HTR-8/SVneo (cell line): ENCODE measurements at regions not wholly inside any gene's neighbourhood (a gene's known extent, or its start where the extent isn't known, plus 50 kb on each side); places are given as distances from the start of the nearest gene placed in this dataset.
"Not testable (repeated sequence)": the region's sequence is repeated elsewhere in the genome, so short reads cannot be mapped to it uniquely, and the experiment has no call there.

Experiments used
- DNase-seq: peaks from one replicate; pipeline ENCODE4 v3.0.0; 2011; ENCODE audit warnings: low spot score, mixed read lengths; ENCODE audit not compliant: insufficient read length
- FAIRE-seq: peaks from 2 replicates; lab custom pipeline; 2011; peaks lifted over from hg19 to GRCh38; lab: Jason Lieb, UNC

DNA sequence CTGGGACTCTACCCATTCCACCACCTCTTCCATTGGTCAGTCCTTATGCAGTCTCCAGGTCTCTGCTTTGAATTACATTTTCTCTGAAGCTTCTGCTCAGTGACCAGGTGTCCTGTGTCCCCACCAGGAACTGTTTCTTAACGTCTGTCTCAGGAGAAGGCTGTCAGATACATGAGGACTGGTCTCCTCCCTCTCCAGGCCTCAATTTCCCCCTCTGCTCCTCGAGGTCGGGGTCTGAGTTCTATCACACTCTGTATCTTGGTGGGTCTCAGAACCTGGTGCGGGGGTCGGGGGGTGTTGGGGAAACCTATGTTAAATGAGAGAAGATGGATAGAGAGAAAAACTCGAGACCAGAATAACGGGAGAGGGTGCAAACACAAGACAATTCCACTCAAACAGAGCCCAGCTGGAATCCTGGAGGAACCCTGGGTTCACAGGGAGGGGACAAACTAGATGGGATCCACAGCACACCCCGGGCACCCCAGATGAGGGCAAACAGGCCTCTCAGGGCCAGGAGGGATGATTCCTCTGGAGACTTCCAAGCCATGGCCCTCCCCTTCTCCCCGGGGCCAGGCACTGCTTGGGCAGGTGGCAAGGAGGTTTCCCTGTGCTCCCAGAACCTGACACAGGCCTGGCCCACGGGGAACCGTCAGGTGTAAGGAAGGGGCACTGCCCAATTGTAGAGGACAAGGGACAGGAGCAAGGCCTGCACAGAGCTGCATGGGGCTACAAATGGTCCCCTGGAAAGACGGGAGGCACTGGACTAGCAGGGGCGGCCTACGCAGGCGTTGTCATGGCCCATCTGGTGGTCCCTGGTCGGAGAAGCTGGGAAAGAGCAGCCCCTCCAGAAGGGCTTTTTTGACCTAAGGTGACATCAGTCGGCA is 313.2 kb upstream of the DIO3 start:
- DNase-seq (no peak), FAIRE-seq (no peak)

DNA sequence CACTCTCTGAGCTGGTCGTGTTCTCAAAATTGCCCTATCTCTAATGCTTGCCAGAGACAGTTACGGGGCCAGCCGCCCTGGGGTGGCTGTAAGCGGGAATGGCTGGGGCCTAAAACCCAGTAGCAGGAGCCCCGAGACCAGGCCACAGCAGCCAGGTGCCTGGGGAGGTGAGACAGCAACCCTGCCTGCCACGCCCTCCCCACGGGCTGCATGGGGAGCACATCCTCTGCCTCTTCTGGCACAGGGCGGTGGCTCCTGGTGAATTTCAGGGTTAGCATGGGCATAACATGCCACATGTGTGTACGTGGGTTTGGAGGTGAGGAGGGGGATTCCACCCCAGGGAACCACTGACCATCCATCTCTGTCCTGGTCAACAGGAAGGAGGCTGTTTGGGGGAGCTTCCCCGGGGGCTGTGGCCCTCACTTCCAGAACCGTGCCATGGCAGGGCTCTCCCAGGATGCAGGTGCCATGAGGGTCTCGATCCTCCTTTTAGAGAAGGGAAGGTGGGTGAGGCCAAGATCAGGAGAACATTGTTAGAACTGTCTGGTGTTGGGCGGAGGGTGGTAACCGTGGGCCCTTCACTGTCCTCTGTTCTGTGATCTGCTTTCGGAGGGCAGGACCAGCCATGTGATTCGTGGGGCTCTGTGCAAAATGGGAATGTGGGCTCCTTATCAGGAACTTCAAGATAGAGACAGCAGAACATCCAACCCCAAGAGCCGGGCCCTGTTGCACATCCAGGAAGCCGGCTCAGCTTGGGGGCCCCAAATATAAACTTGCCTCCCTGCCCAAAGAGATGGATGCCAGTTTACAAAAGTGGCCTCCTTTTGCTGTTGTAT is 312.2 kb upstream of the DIO3 start:
- FAIRE-seq = no peak
- DNase-seq = no peak

DNA sequence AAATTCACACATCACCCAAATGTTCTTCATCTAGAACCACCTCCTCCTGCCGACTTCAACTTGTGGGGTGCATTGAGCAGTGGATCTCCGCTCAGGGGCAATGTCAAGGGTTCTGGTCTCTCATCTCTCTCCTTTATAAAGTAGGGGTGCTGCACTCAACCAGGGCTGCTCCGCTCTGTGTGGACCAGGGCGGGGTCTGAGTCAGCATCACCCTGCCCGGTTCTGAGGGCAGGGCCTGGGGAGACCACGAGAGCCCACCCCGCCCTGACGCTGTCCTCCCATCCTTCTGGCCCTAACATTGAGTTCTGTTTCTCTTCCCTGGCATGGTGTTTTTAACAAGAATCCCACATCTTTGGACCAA is 311.6 kb upstream of the DIO3 start:
- DNase-seq = no peak

GRCh38 chr14:101250336-101250947 is 310.9 kb upstream of the DIO3 start:
- DNase-seq = no peak
- FAIRE-seq = no peak

More for the DNA sequence above, 311.6 kb upstream of the DIO3 start:
- FAIRE-seq = no peak

DNA sequence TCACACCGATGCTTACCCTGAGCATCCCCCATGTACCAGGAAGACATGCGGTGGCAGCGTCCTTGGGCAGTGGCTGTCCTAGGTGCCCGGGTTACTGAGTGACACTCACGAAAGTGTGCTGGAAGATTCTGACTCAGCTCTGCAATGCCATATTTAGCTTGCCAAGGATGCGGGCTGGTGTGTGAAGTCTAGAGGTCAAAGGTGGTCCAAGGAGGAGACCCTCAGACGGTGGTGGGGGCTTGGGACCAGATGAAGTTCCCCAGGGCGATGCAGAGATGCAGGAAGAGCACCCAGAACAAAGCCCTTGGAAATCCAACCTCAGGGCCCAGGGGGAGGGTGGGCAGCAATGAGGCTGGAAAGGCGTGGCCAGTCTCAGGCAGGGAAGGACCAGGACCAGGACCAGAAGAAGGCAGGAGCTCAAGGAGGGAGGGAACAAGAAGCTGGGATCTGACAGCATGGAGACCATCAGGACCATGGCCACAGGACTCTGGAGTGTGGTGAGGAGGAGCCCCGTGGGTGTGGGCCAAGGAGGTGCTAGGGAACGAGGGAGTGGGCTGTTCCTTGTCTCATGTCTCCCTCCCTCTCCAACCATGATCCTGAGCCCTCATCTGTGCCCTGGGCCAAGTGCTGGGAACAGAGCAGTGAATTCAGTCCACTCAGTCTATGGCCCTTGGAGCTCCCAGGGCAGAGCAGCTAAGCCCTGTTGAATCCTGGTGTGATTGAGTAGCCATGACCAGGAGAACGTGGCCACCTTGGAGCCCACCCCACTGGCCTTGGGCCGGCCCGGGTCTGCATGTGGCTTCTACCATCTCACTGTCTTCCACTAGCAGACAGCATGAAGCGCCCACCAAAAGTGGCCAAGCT is 310.1 kb upstream of the DIO3 start:
- DNase-seq (no peak), FAIRE-seq (no peak)

DNA sequence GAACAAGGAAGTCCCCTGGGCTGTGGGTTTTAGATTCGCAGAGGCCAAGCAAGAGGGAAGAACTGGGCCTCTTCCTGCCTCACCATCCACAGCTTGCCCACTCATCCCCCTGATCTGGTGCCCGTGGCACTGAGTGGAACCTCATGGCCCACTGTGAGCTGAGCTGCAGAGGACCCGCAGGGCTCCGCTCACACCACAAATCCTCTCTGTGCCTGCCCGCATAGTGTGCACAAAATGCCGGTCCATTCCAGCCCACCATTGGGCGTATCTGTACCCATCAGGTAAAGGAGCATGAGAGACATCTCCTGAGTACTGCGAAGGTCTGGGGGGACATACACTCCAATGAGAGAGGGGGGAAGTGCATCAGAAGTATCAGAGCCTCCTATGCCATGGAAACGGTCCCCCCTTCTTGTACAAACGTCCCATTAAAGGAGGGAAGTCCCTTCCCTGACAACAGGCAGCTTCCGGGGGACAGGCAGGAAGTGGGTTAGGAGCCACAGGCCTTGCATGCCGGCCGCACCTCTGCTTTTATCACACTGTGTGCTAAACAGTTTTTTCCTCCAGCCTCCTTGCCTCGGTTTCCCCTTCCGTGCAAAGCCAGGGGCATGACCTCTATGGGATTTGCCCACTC is 309.4 kb upstream of the DIO3 start:
- DNase-seq (no peak), FAIRE-seq (no peak)

DNA sequence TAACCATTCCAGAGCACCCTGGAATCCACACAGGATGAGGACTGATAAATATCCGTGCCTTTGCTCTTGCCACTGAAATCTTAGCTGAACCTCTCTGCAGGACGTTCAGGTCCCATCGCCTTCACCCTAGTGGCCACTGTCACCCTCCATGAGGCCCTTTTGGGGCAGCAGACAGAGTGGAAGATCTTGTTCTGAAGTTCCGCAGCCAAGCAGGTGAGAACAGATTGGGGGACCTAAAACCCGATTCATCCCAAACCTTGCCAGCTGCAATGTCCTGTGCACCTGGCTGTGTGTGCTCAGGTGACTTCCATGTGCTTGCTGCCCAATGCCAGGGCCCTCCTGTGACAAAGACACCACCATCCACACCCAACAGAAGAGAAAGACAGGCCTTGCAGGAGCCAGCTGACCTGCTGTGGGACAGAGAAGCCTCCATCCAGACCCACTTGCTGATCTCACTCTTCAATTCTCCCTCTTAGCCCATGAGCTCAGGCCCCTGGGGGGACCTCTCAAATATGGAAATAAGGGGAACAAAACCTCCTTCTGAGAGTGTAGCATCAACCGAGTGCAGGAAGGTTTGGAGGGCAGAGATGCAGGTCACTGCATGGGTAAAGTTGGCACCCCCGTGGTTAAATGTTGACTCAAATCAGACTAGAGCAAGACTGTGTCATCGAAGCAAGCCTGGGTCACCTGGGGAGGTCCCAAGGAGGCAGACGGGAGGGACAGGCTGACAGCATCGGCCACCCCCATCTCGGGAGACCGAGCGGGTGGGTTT is 308.7 kb upstream of the DIO3 start:
- no peak for FAIRE-seq
- DNase-seq = no peak

DNA sequence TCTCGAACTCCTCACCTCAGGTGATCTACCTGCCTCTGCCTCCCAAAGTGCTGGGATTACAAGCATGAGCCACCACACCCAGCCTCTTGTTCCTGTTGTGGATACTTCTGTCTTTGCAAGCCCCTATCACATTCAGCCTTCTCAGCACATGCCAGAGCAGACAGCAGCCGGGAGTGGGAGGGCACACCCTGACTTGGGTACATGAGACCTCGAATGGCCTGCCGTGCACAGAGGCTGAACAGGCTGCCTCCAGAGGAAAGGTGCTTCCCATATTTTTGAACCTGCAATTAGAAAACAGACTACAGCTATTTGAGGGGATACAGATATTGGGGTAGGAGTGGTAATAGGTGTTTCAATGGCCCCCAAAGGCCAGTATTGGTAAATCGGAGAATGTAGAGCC is 307.3 kb upstream of the DIO3 start:
- no peak for FAIRE-seq
- no peak for DNase-seq

GRCh38 chr14:101254805-101255764 is 306.2 kb upstream of the DIO3 start:
- FAIRE-seq = no peak
- DNase-seq = no peak

GRCh38 chr14:101255765-101256125 is 305.6 kb upstream of the DIO3 start:
- DNase-seq (no peak), FAIRE-seq (no peak)

- FAIRE-seq (no peak), DNase-seq (no peak)
Measured at GRCh38 chr14:101256266-101256665, 305.0 kb upstream of the DIO3 start.

DNA sequence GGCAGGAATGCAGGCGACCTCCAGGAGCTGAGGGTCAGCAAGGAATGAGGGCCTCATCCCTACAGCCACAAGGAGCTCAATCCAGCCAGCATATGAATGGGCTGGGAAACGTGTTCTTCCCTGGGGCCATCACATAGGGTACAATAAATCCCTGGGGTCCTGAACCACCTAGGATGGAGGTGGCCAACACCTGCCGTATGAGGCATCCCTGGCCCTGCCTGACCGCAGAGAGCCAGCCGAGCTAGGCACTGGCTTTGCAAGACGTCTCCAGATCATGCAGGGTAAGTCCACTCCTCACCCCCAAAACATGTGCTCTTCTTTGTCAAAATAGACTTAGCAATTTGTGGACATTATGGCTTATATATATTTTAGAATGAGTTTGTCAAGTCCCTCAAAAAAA is 303.7 kb upstream of the DIO3 start:
- DNase-seq = no peak
- no peak for FAIRE-seq

GRCh38 chr14:101259748-101260147 is 301.5 kb upstream of the DIO3 start:
- FAIRE-seq (no peak), DNase-seq (no peak)

- not testable (repeated sequence) for FAIRE-seq
Measured at GRCh38 chr14:101266441-101266840, 294.9 kb upstream of the DIO3 start.

GRCh38 chr14:101273091-101273490 is 288.2 kb upstream of the DIO3 start:
- FAIRE-seq (no peak), DNase-seq (no peak)

More at GRCh38 chr14:101266441-101266840, 294.9 kb upstream of the DIO3 start:
- not testable (repeated sequence) for DNase-seq

DNA sequence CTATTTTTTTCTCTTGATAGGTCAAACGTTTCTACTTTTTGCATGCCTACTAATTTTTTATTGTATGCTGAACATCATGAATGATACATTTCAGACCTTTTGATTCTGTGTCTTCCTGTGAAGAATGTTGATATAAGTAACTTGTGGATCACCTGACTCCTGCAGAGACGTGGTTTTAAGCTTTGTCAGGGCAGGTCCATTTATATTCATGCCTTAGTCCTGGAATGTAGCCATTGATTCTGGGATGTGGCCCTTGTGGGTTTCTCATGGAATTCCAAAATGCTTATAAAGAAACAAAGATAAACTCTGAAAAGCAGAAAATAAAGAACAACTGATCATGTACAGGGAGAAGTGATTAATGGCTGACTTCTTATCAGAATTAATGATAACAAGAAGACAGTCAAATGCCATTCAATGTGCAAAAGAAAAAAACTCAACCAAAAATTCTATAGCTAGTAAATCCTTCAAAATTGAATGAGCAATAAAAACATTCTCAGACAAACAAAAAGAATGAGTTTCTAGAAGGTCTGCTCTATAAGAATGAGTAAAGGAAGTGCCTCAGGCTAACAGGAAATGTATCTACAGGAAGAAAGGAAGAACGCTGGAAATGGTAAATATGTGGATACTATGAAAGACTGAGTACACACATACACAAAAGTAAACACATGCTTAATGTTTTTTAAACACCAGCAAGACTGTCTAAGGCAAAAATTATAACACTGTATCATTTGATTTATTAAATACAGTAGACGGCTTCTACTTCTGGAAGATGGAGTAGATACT is 284.8 kb upstream of the DIO3 start:
- no peak for DNase-seq
- no peak for FAIRE-seq

GRCh38 chr14:101282418-101282817 is 278.9 kb upstream of the DIO3 start:
- FAIRE-seq (no peak), DNase-seq (no peak)
